ENCODE measurements at regions not wholly inside any gene's neighbourhood (a gene's known extent, or its start where the extent isn't known, plus 50 kb on each side); places are given as distances from the start of the nearest gene placed in this dataset.

GRCh38 chr5:155167736-155168135 is 154.2 kb downstream of the KIF4B start:
- intact Hi-C loops (cut with DNase I): no loop called here
- no peak for DNase-seq
- no peak for ATAC-seq

GRCh38 chr5:155181542-155181941 is 168.0 kb downstream of the KIF4B start:
- ATAC-seq: no peak
- intact Hi-C loops (cut with DNase I): no loop called here
- DNase-seq: no peak

- intact Hi-C loops (cut with DNase I): no loop called here
- no peak for DNase-seq
- ATAC-seq: no peak
Measured at GRCh38 chr5:155189476-155189875, 175.9 kb downstream of the KIF4B start.

GRCh38 chr5:155189981-155190380 is 176.4 kb downstream of the KIF4B start:
- ATAC-seq: no peak
- intact Hi-C loops (cut with DNase I): loop anchor here in 1 of 2 donors (5.0 kb wide), 2 partner anchors 98 to 292 kb away; no protein-coding TSS in a partner anchor

GRCh38 chr5:155193029-155193428 is 179.5 kb downstream of the KIF4B start:
- peak; percentile 35 to 82 for ATAC-seq
- intact Hi-C loops (cut with DNase I): loop anchor here in 1 of 2 donors (5.0 kb wide), 2 partner anchors 101 to 289 kb away; no protein-coding TSS in a partner anchor
- DNase-seq: peak; percentile 22

More at GRCh38 chr5:155189981-155190380, 176.4 kb downstream of the KIF4B start:
- no peak for DNase-seq

GRCh38 chr5:155193483-155194107 is 180.0 kb downstream of the KIF4B start:
- ATAC-seq: peak; percentile 91 to 94
- intact Hi-C loops (cut with DNase I): loop anchor here in 1 of 2 donors (5.0 kb wide), 2 partner anchors 101 to 289 kb away; no protein-coding TSS in a partner anchor
- DNase-seq: peak; percentile 47

GRCh38 chr5:155200608-155201007 is 187.1 kb downstream of the KIF4B start:
- DNase-seq: no peak
- no peak for ATAC-seq
- intact Hi-C loops (cut with DNase I): no loop called here

GRCh38 chr5:155211764-155212163 is 198.2 kb downstream of the KIF4B start:
- intact Hi-C loops (cut with DNase I): no loop called here
- ATAC-seq (no peak), DNase-seq (no peak)

- DNase-seq (no peak), ATAC-seq (no peak)
- intact Hi-C loops (cut with DNase I): no loop called here
Measured at GRCh38 chr5:155222393-155222792, 208.8 kb downstream of the KIF4B start.

- intact Hi-C loops (cut with DNase I): no loop called here
- ATAC-seq: no peak
- DNase-seq: no peak
Measured at GRCh38 chr5:155229135-155229534, 215.6 kb downstream of the KIF4B start.

GRCh38 chr5:155239803-155240202 is 226.2 kb downstream of the KIF4B start:
- ATAC-seq (no peak), DNase-seq (no peak)
- intact Hi-C loops (cut with DNase I): no loop called here

GRCh38 chr5:155250596-155250995 is 237.0 kb downstream of the KIF4B start:
- intact Hi-C loops (cut with DNase I): no loop called here
- no peak for ATAC-seq
- no peak for DNase-seq

- DNase-seq: no peak
- intact Hi-C loops (cut with DNase I): no loop called here
- no peak for ATAC-seq
Measured at GRCh38 chr5:155252025-155252424, 238.5 kb downstream of the KIF4B start.

GRCh38 chr5:155252717-155253116 is 239.2 kb downstream of the KIF4B start:
- intact Hi-C loops (cut with DNase I): no loop called here
- ATAC-seq (no peak), DNase-seq (no peak)

GRCh38 chr5:155254399-155254798 is 240.8 kb downstream of the KIF4B start:
- ATAC-seq (no peak), DNase-seq (no peak)
- intact Hi-C loops (cut with DNase I): no loop called here

GRCh38 chr5:155258161-155258560 is 244.6 kb downstream of the KIF4B start:
- no peak for ATAC-seq

GRCh38 chr5:155259648-155260047 is 246.1 kb downstream of the KIF4B start:
- ATAC-seq (no peak), DNase-seq (no peak)
- intact Hi-C loops (cut with DNase I): no loop called here

More at GRCh38 chr5:155258161-155258560, 244.6 kb downstream of the KIF4B start:
- DNase-seq: peak; percentile 47
- intact Hi-C loops (cut with DNase I): no loop called here

GRCh38 chr5:155260798-155261197 is 247.2 kb downstream of the KIF4B start:
- peak in 1 of 2 donors; percentile 42 for ATAC-seq
- no peak for DNase-seq
- intact Hi-C loops (cut with DNase I): no loop called here

- ATAC-seq (no peak), DNase-seq (no peak)
- intact Hi-C loops (cut with DNase I): no loop called here
Measured at GRCh38 chr5:155263381-155263780, 249.8 kb downstream of the KIF4B start.

GRCh38 chr5:155264809-155265208 is 251.3 kb downstream of the KIF4B start:
- DNase-seq (no peak), ATAC-seq (peak in 1 of 2 donors; percentile 37)
- intact Hi-C loops (cut with DNase I): no loop called here

- intact Hi-C loops (cut with DNase I): no loop called here
- ATAC-seq (no peak), DNase-seq (no peak)
Measured at GRCh38 chr5:155268770-155269425, 255.3 kb downstream of the KIF4B start.

Data from left cardiac atrium (tissue), 4 donors.